ENCODE measurements at regions not wholly inside any gene's neighbourhood (a gene's known extent, or its start where the extent isn't known, plus 50 kb on each side); places are given as distances from the start of the nearest gene placed in this dataset.

DNA sequence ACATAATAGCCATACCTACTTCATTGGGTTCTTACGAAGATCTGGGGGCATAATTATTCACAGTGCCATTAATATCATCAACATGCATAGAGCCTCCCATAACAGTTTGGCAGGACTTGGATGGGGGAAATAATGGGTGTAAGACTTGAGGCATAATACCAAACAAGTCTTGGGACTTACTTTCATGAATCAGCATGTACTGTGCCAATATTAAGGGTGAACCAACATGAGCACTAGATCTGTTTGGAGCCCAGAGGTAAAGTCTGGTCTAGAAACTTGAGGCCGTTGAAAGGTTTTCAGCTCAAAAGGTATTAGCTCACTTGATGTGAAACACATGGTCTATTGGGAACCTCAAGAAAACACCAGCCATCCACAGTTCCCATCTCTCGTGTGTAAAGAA, 56.7 kb upstream of the ZC3H11B start:
- TF ChIP-seq, protein P1, sequence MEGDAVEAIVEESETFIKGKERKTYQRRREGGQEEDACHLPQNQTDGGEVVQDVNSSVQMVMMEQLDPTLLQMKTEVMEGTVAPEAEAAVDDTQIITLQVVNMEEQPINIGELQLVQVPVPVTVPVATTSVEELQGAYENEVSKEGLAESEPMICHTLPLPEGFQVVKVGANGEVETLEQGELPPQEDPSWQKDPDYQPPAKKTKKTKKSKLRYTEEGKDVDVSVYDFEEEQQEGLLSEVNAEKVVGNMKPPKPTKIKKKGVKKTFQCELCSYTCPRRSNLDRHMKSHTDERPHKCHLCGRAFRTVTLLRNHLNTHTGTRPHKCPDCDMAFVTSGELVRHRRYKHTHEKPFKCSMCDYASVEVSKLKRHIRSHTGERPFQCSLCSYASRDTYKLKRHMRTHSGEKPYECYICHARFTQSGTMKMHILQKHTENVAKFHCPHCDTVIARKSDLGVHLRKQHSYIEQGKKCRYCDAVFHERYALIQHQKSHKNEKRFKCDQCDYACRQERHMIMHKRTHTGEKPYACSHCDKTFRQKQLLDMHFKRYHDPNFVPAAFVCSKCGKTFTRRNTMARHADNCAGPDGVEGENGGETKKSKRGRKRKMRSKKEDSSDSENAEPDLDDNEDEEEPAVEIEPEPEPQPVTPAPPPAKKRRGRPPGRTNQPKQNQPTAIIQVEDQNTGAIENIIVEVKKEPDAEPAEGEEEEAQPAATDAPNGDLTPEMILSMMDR (IDR thresholded peaks at IDR 0.05) = no peak
- TF ChIP-seq POLR2A (IDR thresholded peaks at IDR 0.05) = no peak
